KMS-11 (cell line): ENCODE measurements at regions not wholly inside any gene's neighbourhood (a gene's known extent, or its start where the extent isn't known, plus 50 kb on each side); places are given as distances from the start of the nearest gene placed in this dataset.

ENCODE experiments used
- H2AFZ ChIP-seq: fragments of 200-600 bp; sonication (generic); 2 replicates; pipeline ENCODE4 v1.6.1; 2016; ENCODE audit warnings: antibody characterized with exemption, mixed run types, low read depth
- H3K27ac ChIP-seq: fragments of 200-600 bp; sonication (generic); 2 replicates; pipeline ENCODE4 v1.6.1; 2016; ENCODE audit warnings: mild to moderate bottlenecking, mixed run types
- H3K27me3 ChIP-seq: fragments of 200-600 bp; sonication (generic); 2 replicates; pipeline ENCODE4 v1.6.1; 2017; ENCODE audit warnings: mild to moderate bottlenecking, low read depth, mixed run types, moderate library complexity; ENCODE audit not compliant: insufficient read depth
- H3K36me3 ChIP-seq: fragments of 200-600 bp; sonication (generic); 2 replicates; pipeline ENCODE4 v1.6.1; 2017; ENCODE audit warnings: mild to moderate bottlenecking, mixed run types; ENCODE audit not compliant: insufficient read depth
- H3K4me1 ChIP-seq: fragments of 200-600 bp; sonication (generic); 2 replicates; pipeline ENCODE4 v1.6.1; 2016; ENCODE audit warnings: mild to moderate bottlenecking, low read depth, mixed run types; ENCODE audit not compliant: poor library complexity, severe bottlenecking
- H3K4me2 ChIP-seq: fragments of 200-600 bp; sonication (generic); 2 replicates; pipeline ENCODE4 v1.7.0; 2016; ENCODE audit warnings: mild to moderate bottlenecking, mixed run types
- H3K4me3 ChIP-seq: fragments of 200-600 bp; sonication (generic); IDR thresholded peaks from 2 replicates; pipeline ENCODE4 v1.6.1; 2017; ENCODE audit warnings: low read depth, low read length, mixed read lengths; ENCODE audit not compliant: insufficient read depth
- H3K79me2 ChIP-seq: fragments of 200-600 bp; sonication (generic); 2 replicates; pipeline ENCODE4 v1.6.1; 2016; ENCODE audit warnings: low read depth, mixed run types; ENCODE audit not compliant: insufficient read depth
- H3K9ac ChIP-seq: fragments of 200-600 bp; sonication (generic); 2 replicates; pipeline ENCODE4 v1.6.1; 2016; ENCODE audit warnings: mild to moderate bottlenecking, mixed run types
- H4K20me1 ChIP-seq: fragments of 200-600 bp; sonication (generic); 2 replicates; pipeline ENCODE4 v1.6.1; 2016; ENCODE audit warnings: mild to moderate bottlenecking, mixed run types; ENCODE audit not compliant: insufficient read depth
- CTCF ChIP-seq: fragments of 200-600 bp; sonication (generic); conservative IDR thresholded peaks from 2 replicates; pipeline ENCODE4 v1.6.1; 2017; ENCODE audit warnings: low read depth, mild to moderate bottlenecking, antibody characterized with exemption, low read length, moderate library complexity, mixed read lengths

DNA sequence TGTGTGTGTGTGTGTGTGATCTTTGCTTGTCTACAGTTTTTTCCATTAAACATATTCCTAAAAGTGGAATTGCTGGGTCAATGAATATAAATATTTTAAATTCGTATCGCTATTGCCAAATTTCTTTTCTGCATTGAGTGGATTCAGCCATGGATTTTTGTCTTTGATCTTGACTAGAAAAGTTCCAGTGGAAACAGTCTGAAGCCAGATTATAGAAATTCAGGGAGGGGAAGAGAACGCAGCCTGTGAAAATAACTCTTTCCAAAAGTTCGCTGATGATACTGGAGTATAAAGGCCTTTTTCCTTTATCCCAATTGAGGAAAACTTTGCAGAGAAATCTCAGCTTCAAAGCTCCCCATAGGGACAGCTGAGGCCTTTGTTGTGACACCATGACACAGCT is 292.3 kb upstream of the CD180 start:
- Histone ChIP-seq H3K36me3 (no peaks in the 10 kb centered on the region), H3K27me3 (no peaks in the 10 kb centered on the region), H3K4me3 (no peak overlapping the region), H3K9ac (no peak overlapping the region), H3K4me2 (no peak overlapping the region), H3K27ac (no peak overlapping the region), H4K20me1 (no peaks in the 10 kb centered on the region), H3K79me2 (no peaks in the 10 kb centered on the region), H2AFZ (no peak overlapping the region), H3K4me1 (no peaks in the 10 kb centered on the region)
- no peak for TF ChIP-seq CTCF

DNA sequence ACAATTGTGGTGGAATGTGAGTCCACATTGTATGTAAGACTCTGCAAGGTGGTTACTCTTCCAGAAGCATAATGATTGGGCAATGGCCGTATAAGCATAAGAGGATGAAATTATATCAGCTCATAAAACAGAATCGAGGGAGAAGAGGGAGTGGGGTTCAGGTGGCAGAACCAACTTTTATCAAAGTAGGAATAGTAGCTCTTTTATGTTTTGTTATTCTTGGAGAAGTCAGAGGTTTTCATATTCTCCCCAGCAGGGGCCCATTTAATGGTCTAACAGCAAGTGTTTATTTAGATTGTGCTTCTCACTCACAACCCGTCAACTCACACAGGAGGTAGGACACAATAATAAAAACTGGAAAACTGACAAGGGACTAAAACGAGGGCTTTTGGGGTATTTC is 291.3 kb upstream of the CD180 start:
- Histone ChIP-seq H3K36me3 (no peaks in the 10 kb centered on the region), H3K4me2 (no peak overlapping the region), H3K4me3 (no peak overlapping the region), H3K27ac (no peak overlapping the region), H2AFZ (no peak overlapping the region), H3K4me1 (no peaks in the 10 kb centered on the region), H3K27me3 (no peaks in the 10 kb centered on the region), H4K20me1 (no peaks in the 10 kb centered on the region), H3K9ac (no peak overlapping the region), H3K79me2 (no peaks in the 10 kb centered on the region)
- no peak for TF ChIP-seq CTCF

- no peak overlapping the region for H3K4me3 ChIP-seq
- H3K4me2 ChIP-seq, result no peak overlapping the region
- H3K27ac ChIP-seq, result no peak overlapping the region
- no peak overlapping the region for H3K9ac ChIP-seq
- H3K27me3 ChIP-seq, result no peaks in the 10 kb centered on the region
- TF ChIP-seq CTCF, result no peak
- no peak overlapping the region for H2AFZ ChIP-seq
- no peaks in the 10 kb centered on the region for H4K20me1 ChIP-seq
- H3K79me2 ChIP-seq, result no peaks in the 10 kb centered on the region
- no peaks in the 10 kb centered on the region for H3K36me3 ChIP-seq
- no peaks in the 10 kb centered on the region for H3K4me1 ChIP-seq
These were observed 286.9 kb upstream of the CD180 start for GRCh38 chr5:67483453-67484030.

DNA sequence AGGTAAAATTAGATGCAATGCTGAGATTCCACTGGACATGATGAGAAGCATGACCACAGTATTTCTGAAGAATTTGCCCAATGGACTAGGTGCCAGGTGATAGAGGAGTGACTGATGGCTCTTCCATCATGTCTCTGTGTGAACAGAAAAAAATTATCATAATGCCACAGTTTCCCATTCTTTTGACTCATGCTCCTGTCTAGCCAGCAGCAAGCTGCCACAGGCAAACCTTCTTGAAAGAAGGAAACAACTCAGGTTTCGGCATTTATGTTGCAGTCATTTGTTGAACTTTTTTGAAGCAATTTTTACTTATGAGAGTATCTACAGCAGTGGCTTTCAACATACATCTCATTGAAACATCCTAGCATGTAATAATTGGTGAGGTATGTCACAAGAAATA is 284.8 kb upstream of the CD180 start:
- H3K27me3 ChIP-seq, result no peaks in the 10 kb centered on the region
- no peaks in the 10 kb centered on the region for H3K79me2 ChIP-seq
- H4K20me1 ChIP-seq, result no peaks in the 10 kb centered on the region
- no peak overlapping the region for H2AFZ ChIP-seq
- TF ChIP-seq CTCF, result no peak
- no peak overlapping the region for H3K4me3 ChIP-seq
- H3K36me3 ChIP-seq, result no peaks in the 10 kb centered on the region
- no peaks in the 10 kb centered on the region for H3K4me1 ChIP-seq
- H3K4me2 ChIP-seq, result no peak overlapping the region
- no peak overlapping the region for H3K9ac ChIP-seq
- H3K27ac ChIP-seq, result no peak overlapping the region
